ENCODE measurements at regions not wholly inside any gene's neighbourhood (a gene's known extent, or its start where the extent isn't known, plus 50 kb on each side); places are given as distances from the start of the nearest gene placed in this dataset.

DNA sequence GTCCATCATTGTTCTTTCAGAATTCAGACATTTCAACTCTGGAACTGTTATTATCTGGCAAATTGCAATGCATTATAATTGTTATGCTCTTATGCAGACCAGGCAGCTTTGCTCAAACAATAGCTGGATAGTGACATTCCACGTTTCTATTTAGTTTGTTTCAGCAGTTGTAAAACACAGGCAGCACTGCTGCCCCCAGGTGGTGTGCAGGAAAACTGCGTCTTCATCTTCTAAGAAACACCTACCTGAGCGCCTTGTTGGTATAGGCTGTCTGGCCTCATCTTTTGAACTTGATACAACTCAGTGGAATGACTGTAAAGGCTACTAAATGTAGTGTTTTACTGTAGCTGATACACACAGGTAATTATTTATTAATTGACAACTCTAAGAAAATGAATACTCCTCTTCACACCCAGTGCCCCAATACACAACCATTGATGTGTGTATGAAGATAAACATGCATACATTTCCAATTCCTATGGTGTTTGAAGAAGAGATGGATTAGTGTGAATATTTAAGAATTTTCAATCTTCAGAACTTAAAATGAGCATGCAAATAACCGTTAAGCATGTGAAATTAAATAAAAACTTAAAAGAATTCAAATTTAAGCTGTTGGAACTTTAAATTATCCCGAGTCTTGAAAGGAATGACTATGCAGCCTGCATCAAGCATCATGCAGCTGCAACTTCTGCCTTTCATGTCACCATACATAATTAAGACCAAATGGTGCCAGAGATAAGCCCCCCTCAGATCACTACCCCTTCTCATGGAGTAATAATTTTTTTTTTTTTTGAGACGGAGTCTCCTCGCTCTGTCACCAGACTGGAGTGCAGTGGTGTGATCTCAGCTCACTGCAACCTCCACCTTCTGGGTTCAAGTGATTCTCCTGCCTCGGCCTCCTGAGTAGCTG lies 85.6 kb downstream of the CD8B2 start:
- TF ChIP-seq, protein P1, sequence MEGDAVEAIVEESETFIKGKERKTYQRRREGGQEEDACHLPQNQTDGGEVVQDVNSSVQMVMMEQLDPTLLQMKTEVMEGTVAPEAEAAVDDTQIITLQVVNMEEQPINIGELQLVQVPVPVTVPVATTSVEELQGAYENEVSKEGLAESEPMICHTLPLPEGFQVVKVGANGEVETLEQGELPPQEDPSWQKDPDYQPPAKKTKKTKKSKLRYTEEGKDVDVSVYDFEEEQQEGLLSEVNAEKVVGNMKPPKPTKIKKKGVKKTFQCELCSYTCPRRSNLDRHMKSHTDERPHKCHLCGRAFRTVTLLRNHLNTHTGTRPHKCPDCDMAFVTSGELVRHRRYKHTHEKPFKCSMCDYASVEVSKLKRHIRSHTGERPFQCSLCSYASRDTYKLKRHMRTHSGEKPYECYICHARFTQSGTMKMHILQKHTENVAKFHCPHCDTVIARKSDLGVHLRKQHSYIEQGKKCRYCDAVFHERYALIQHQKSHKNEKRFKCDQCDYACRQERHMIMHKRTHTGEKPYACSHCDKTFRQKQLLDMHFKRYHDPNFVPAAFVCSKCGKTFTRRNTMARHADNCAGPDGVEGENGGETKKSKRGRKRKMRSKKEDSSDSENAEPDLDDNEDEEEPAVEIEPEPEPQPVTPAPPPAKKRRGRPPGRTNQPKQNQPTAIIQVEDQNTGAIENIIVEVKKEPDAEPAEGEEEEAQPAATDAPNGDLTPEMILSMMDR (IDR thresholded peaks at IDR 0.05), result peak in 2 of 6 experiments; percentile 18 to 41
- no peak for TF ChIP-seq POLR2A (IDR thresholded peaks at IDR 0.05)
- no peaks in the 10 kb centered on the region for H3K36me3 ChIP-seq (replicated peaks in 1 of 2)
- H3K4me3 ChIP-seq, result no peak overlapping the region
- H3K27me3 ChIP-seq, result no peaks in the 10 kb centered on the region
- no peaks in the 10 kb centered on the region for H3K9me3 ChIP-seq (replicated peaks in 1 of 3)
- H3K27ac ChIP-seq, result no peak overlapping the region
- no peak for DNase-seq
- intact Hi-C loops (cut with DNase I), result no loop called here
- H3K4me1 ChIP-seq (replicated peaks in 1 of 2), result no peaks in the 10 kb centered on the region
- WGBS, 4 donors, result 67 to 83% (median 75%) methylated on average over 8 of the region's 8 CpGs

DNA sequence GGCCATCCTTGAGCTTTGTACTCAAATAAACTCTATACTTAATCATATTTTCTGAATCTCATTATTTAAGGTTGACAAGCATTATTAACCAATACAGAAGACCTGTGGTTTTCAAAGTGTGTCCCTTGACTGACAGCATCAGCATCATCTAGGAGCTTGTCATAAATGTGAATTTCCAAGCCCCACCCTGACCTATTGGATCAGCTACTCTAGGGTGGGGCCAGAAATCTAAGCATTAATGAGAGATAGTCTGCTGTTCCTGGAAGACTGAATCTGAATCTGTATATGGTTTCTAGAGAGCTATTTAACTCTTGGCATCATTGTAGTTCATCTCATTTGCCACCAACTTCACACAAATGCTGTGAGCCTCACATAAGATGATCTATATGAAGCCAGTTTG lies 86.6 kb downstream of the CD8B2 start:
- Histone ChIP-seq H3K9me3 (replicated peaks in 1 of 3) (no peaks in the 10 kb centered on the region), H3K27ac (no peak overlapping the region), H3K27me3 (no peaks in the 10 kb centered on the region), H3K36me3 (replicated peaks in 1 of 2) (no peaks in the 10 kb centered on the region), H3K4me1 (replicated peaks in 1 of 2) (no peaks in the 10 kb centered on the region), H3K4me3 (no peak overlapping the region)
- intact Hi-C loops (cut with DNase I), result no loop called here
- no peak for TF ChIP-seq POLR2A (IDR thresholded peaks at IDR 0.05)
- TF ChIP-seq, protein P1 (IDR thresholded peaks at IDR 0.05), result no peak
- DNase-seq, result no peak

DNA sequence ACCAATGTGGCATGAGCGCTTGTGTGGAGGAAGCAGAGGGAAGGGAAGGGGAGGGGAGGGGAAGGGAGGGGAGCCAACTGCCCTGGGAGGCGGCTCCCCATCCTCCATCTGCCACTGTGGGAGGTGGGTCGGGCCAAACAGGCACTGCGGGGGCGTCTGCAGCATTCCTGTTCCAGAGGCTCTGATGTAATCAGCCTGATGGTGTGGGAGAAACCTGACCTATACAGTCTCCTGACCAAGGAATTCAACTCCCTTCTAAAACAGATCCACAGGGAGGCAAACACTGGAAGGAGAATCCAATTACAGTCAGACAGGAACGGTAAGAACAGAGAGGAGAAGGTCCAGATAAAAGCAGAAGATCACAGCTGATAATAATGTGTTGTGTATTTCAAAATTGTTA lies 88.8 kb downstream of the CD8B2 start:
- intact Hi-C loops (cut with DNase I), result no loop called here
- Histone ChIP-seq H3K4me3 (no peak overlapping the region), H3K27ac (peak overlapping the region in 1 of 5 donors; percentile 71), H3K4me1 (replicated peaks in 1 of 2) (peaks cover 0 to 7% of the 10 kb centered on the region in 2 donors), H3K9me3 (replicated peaks in 1 of 3) (no peaks in the 10 kb centered on the region), H3K36me3 (replicated peaks in 1 of 2) (no peaks in the 10 kb centered on the region), H3K27me3 (no peaks in the 10 kb centered on the region)
- DNase-seq, result peak in 4 of 7 donors; percentile 22 to 70 (median 32)
- TF ChIP-seq POLR2A (IDR thresholded peaks at IDR 0.05), result no peak
- TF ChIP-seq, protein P1 (IDR thresholded peaks at IDR 0.05), result no peak
- WGBS, 4 donors, result 36 to 62% (median 53%) methylated on average over 6 of the region's 6 CpGs

DNA sequence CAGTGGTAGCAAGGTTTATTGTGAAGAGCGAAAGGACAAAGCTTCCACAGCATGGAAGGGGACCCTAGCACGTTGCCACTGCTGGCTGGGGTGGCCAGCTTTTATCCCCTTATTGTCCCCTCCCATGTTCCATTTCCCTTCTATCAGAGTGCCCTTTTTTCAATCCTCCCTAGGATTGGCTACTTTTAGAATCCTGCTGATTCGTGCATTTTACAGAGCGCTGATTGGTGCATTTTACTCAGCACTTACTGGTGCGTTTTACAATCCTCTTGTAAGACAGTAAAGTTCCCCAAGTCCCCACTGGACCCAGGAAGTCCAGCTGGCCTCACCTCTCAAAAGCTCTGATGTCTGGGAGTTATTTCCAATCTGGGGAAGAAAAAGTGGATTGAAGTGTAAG lies 90.1 kb downstream of the CD8B2 start:
- TF ChIP-seq POLR2A (IDR thresholded peaks at IDR 0.05), result no peak
- TF ChIP-seq, protein P1 (IDR thresholded peaks at IDR 0.05), result no peak
- 85 to 92% (median 88%) methylated on average over 5 of the region's 5 CpGs for WGBS, 4 donors
- Histone ChIP-seq H3K27me3 (no peaks in the 10 kb centered on the region), H3K4me3 (no peak overlapping the region), H3K9me3 (replicated peaks in 1 of 3) (no peaks in the 10 kb centered on the region), H3K27ac (peak overlapping the region in 1 of 5 donors; percentile 28), H3K4me1 (replicated peaks in 1 of 2) (peaks cover 0 to 12% of the 10 kb centered on the region in 2 donors), H3K36me3 (replicated peaks in 1 of 2) (no peaks in the 10 kb centered on the region)
- no peak for DNase-seq
- intact Hi-C loops (cut with DNase I), result no loop called here
